HepG2 (cell line): ENCODE measurements at regions not wholly inside any gene's neighbourhood (a gene's known extent, or its start where the extent isn't known, plus 50 kb on each side); places are given as distances from the start of the nearest gene placed in this dataset.
A peak's percentile ranks its signal among the peaks of the same experiment; 100 is the strongest.

Experiments used
- AKNA ChIP-seq: sonication (generic); formaldehyde crosslinking; IDR thresholded peaks from 2 replicates; pipeline ENCODE4 v1.4.0; 2020; ENCODE audit warnings: missing genetic modification reagents, borderline replicate concordance
- ARNT2 ChIP-seq: sonication (generic); formaldehyde crosslinking; IDR thresholded peaks from 2 replicates; pipeline ENCODE4 v1.8.0; 2022; ENCODE audit warnings: mild to moderate bottlenecking, low read depth, missing genetic modification reagents, moderate library complexity
- BRD4 ChIP-seq: sonication (generic); formaldehyde crosslinking; IDR thresholded peaks from 2 replicates; pipeline ENCODE4 v1.4.0; 2020; ENCODE audit warnings: missing genetic modification reagents
- CREM ChIP-seq, 2 experiments: sonication (generic) in 1 of 2; formaldehyde crosslinking in 1 of 2; IDR thresholded peaks; 2 replicates each; pipeline versions ENCODE4 v1.4.0 to v1.6.1; 2016 to 2020; ENCODE audit warnings: antibody characterized with exemption in 1 of 2, mild to moderate bottlenecking in 1 of 2, missing genetic modification reagents in 1 of 2
- FOXC1 ChIP-seq: sonication (generic); formaldehyde crosslinking; IDR thresholded peaks from 2 replicates; pipeline ENCODE4 v1.8.0; 2022; ENCODE audit warnings: mild to moderate bottlenecking, missing genetic modification reagents, borderline replicate concordance
- KLF13 ChIP-seq: sonication (generic); formaldehyde crosslinking; IDR thresholded peaks from 2 replicates; pipeline ENCODE4 v1.4.0; 2020; ENCODE audit warnings: mild to moderate bottlenecking, missing genetic modification reagents
- MYNN ChIP-seq: sonication (generic); formaldehyde crosslinking; IDR thresholded peaks from 2 replicates; pipeline ENCODE4 v1.4.0; 2020; ENCODE audit warnings: mild to moderate bottlenecking, low read depth, missing genetic modification reagents
- NRL ChIP-seq: sonication (generic); formaldehyde crosslinking; IDR thresholded peaks from 2 replicates; pipeline ENCODE4 v1.5.0; 2020; ENCODE audit warnings: missing genetic modification reagents, mild to moderate bottlenecking, moderate library complexity, borderline replicate concordance
- PLRG1 ChIP-seq: fragments of 450-650 bp; conservative IDR thresholded peaks from 2 replicates; pipeline ENCODE4 v1.6.1; 2016
- POGZ ChIP-seq: sonication (generic); formaldehyde crosslinking; IDR thresholded peaks from 2 replicates; pipeline ENCODE4 v1.4.0; 2020; ENCODE audit warnings: mild to moderate bottlenecking, missing genetic modification reagents
- SALL1 ChIP-seq: sonication (generic); formaldehyde crosslinking; IDR thresholded peaks from 2 replicates; pipeline ENCODE4 v1.8.0; 2022; ENCODE audit warnings: mild to moderate bottlenecking, missing genetic modification reagents
- SAP130 ChIP-seq: IDR thresholded peaks from 2 replicates; pipeline ENCODE4 v1.6.1; 2016; ENCODE audit warnings: low read depth
- SMYD3 ChIP-seq: sonication (generic); formaldehyde crosslinking; IDR thresholded peaks from 2 replicates; pipeline ENCODE4 v1.8.1; 2023; ENCODE audit warnings: mild to moderate bottlenecking, missing genetic modification reagents
- TARDBP ChIP-seq: sonication (generic); formaldehyde crosslinking; IDR thresholded peaks from 2 replicates; pipeline ENCODE4 v1.8.0; 2022; ENCODE audit warnings: mild to moderate bottlenecking, missing genetic modification reagents
- TEAD3 ChIP-seq: optimal IDR thresholded peaks from 2 replicates; pipeline ENCODE3; 2016; ENCODE audit warnings: borderline replicate concordance
- THAP11 ChIP-seq: IDR thresholded peaks from 2 replicates; pipeline ENCODE4 v1.6.1; 2016; ENCODE audit warnings: missing biosample characterization, missing genetic modification reagents
- ZFP36L2 ChIP-seq: sonication (generic); formaldehyde crosslinking; IDR thresholded peaks from 2 replicates; pipeline ENCODE4 v1.4.0; 2020; ENCODE audit warnings: missing genetic modification reagents
- ZNF33B ChIP-seq: sonication (generic); formaldehyde crosslinking; IDR thresholded peaks from 2 replicates; pipeline ENCODE4 v1.5.1; 2020; ENCODE audit warnings: mild to moderate bottlenecking, missing genetic modification reagents
- ZNF619 ChIP-seq: sonication (generic); formaldehyde crosslinking; IDR thresholded peaks from 2 replicates; pipeline ENCODE4 v1.4.0; 2020; ENCODE audit warnings: mild to moderate bottlenecking, missing genetic modification reagents
- ZNF678 ChIP-seq: sonication (generic); formaldehyde crosslinking; IDR thresholded peaks from 2 replicates; pipeline ENCODE4 v1.4.0; 2020; ENCODE audit warnings: mild to moderate bottlenecking, missing genetic modification reagents
- TF ChIP-seq, protein P1 (sequence below): sonication (generic); formaldehyde crosslinking; IDR thresholded peaks from 2 replicates; pipeline ENCODE4 v1.5.0; 2020; ENCODE audit warnings: missing genetic modification reagents, mild to moderate bottlenecking, borderline replicate concordance
- TF ChIP-seq, protein P2 (sequence below), 2 experiments: fragments of 450-650 bp in 1 of 2; sonication (generic) in 1 of 2; formaldehyde crosslinking; IDR thresholded peaks; 2 replicates each; pipeline versions ENCODE4 v1.5.0 to v1.8.0; 2020 to 2022; ENCODE audit warnings: mild to moderate bottlenecking in 1 of 2, missing genetic modification reagents in 1 of 2

GRCh38 chr9:73023025-73023541, 70.2 kb upstream of the ALDH1A1 start (continued):
- TF ChIP-seq AKNA (CRISPR knock-in tag) (no peak), SALL1 (no peak; the same call in 1 of the 2 replicates), NRL (CRISPR knock-in tag) (no peak), ZNF619 (CRISPR knock-in tag) (no peak), SAP130 (CRISPR knock-in tag) (peak; percentile 34; the same call in 1 of the 2 replicates), FOXC1 (CRISPR knock-in tag) (no peak), KLF13 (CRISPR knock-in tag) (no peak), BRD4 (CRISPR knock-in tag) (no peak), PLRG1 (no peak), ARNT2 (CRISPR knock-in tag) (no peak), CREM (IDR thresholded peaks at IDR 0.05) (peak; percentile 33; the same call in 1 of the 2 replicates), CREM (CRISPR knock-in tag; IDR thresholded peaks at IDR 0.05) (no peak), TARDBP (CRISPR knock-in tag) (no peak), SMYD3 (CRISPR knock-in tag) (no peak), ZNF678 (CRISPR knock-in tag) (no peak), MYNN (no peak), POGZ (CRISPR knock-in tag) (peak; percentile 59; the same call in 1 of the 2 replicates), THAP11 (CRISPR knock-in tag) (peak; percentile 53; the same call in 1 of the 2 replicates), TEAD3 (CRISPR knock-in tag) (peak; percentile 60), ZFP36L2 (no peak), ZNF33B (no peak)
- TF ChIP-seq, protein P1, sequence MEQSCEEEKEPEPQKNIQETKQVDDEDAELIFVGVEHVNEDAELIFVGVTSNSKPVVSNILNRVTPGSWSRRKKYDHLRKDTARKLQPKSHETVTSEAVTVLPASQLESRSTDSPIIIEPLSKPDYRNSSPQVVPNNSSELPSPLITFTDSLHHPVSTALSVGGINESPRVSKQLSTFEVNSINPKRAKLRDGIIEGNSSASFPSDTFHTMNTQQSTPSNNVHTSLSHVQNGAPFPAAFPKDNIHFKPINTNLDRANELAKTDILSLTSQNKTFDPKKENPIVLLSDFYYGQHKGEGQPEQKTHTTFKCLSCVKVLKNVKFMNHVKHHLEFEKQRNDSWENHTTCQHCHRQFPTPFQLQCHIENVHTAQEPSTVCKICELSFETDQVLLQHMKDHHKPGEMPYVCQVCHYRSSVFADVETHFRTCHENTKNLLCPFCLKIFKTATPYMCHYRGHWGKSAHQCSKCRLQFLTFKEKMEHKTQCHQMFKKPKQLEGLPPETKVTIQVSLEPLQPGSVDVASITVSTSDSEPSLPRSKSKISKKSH (CRISPR knock-in tag), result no peak
- TF ChIP-seq, protein P2, sequence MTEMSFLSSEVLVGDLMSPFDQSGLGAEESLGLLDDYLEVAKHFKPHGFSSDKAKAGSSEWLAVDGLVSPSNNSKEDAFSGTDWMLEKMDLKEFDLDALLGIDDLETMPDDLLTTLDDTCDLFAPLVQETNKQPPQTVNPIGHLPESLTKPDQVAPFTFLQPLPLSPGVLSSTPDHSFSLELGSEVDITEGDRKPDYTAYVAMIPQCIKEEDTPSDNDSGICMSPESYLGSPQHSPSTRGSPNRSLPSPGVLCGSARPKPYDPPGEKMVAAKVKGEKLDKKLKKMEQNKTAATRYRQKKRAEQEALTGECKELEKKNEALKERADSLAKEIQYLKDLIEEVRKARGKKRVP (CRISPR knock-in tag; IDR thresholded peaks at IDR 0.05), result peak in 1 of 2 experiments; percentile 45; a peak in 1 of 4 replicates
